SU-DHL-6 (cell line): ENCODE measurements at regions not wholly inside any gene's neighbourhood (a gene's known extent, or its start where the extent isn't known, plus 50 kb on each side); places are given as distances from the start of the nearest gene placed in this dataset.

Experiments
- EZH2phosphoT487 ChIP-seq: fragments of 200-600 bp; sonication (generic), shearing (Covaris generic); conservative IDR thresholded peaks from 2 replicates; pipeline ENCODE4 v1.6.1; 2018; ENCODE audit warnings: mild to moderate bottlenecking, antibody characterized with exemption, low read length, moderate library complexity, mixed read lengths
- TF ChIP-seq, protein P1 (sequence below): fragments of 200-600 bp; sonication (generic); IDR thresholded peaks from one replicate; pipeline ENCODE4 v1.5.1; 2017; ENCODE audit warnings: antibody characterized with exemption, mild to moderate bottlenecking, low read length, moderate library complexity; ENCODE audit not compliant: insufficient read depth, poor library complexity, severe bottlenecking

DNA sequence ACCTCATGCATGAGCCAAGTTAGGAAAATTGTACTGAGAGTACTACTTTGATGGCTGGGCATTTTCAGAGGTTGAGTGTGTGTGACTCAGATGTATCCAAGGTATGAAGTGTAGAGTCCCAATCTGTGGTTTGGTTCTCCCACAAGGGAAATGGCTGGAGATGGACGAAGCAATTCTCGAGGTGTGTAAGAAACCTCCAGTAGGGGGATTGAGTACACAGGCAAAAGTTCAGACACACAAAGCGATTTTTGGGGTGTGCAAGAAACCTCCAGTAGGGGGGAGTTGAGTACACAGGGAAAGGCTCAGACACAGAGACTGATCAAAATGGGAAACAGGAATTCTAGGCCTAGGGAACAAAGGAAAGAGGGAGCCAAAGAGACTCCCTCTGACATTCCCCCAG, 1536.3 kb downstream of the FAM181B start:
- TF ChIP-seq EZH2phosphoT487: no peak
- TF ChIP-seq, protein P1, sequence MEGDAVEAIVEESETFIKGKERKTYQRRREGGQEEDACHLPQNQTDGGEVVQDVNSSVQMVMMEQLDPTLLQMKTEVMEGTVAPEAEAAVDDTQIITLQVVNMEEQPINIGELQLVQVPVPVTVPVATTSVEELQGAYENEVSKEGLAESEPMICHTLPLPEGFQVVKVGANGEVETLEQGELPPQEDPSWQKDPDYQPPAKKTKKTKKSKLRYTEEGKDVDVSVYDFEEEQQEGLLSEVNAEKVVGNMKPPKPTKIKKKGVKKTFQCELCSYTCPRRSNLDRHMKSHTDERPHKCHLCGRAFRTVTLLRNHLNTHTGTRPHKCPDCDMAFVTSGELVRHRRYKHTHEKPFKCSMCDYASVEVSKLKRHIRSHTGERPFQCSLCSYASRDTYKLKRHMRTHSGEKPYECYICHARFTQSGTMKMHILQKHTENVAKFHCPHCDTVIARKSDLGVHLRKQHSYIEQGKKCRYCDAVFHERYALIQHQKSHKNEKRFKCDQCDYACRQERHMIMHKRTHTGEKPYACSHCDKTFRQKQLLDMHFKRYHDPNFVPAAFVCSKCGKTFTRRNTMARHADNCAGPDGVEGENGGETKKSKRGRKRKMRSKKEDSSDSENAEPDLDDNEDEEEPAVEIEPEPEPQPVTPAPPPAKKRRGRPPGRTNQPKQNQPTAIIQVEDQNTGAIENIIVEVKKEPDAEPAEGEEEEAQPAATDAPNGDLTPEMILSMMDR: no peak
